NCI-H146 treated with DMSO at 0.1 percent for 48 hours (cell line): ENCODE measurements at regions not wholly inside any gene's neighbourhood (a gene's known extent, or its start where the extent isn't known, plus 50 kb on each side); places are given as distances from the start of the nearest gene placed in this dataset.

Experiments used
- DNase-seq: peaks from one replicate; lab custom pipeline; 2025; ENCODE audit not compliant: unreplicated experiment; lab: John Stamatoyannopoulos, UW

DNA sequence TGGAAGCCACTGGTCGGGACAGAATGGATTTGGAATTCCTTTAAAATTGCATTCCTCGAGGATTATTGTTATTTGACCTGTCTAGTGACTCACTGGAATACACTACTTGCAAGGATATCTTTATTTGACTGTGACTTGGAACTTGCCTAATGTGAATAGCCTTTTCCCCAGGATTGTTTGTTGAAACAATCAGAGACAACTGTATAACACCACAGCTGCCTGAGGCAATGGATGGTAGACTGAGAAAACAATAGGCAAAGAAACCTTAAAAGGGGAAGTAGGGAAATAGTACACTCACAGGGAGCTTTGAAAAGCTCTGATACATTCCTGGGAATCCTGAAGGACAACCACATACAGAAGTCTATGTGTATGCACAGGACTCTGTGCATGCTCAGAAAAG, 465.3 kb downstream of the BMP2 start:
- DNase-seq, result no peak

DNA sequence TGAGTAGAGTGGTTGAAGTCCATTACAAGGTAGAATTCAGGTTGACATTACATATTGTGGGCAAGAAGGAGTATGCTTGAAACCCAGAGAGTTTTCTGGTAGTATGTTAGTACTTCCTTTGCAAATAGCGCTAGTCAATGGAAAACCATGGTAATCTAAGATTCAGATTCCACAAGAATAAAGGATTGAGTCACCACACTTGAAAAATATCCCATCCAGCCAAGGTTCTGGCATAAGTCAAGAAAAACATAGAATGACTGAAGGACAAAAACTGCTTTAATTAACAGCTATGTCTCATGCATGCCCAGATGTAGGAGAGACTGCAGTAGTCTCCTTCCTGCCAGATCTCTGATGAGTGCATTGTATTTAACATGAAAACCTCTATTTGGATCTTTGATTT, 469.8 kb downstream of the BMP2 start:
- DNase-seq, result no peak

DNA sequence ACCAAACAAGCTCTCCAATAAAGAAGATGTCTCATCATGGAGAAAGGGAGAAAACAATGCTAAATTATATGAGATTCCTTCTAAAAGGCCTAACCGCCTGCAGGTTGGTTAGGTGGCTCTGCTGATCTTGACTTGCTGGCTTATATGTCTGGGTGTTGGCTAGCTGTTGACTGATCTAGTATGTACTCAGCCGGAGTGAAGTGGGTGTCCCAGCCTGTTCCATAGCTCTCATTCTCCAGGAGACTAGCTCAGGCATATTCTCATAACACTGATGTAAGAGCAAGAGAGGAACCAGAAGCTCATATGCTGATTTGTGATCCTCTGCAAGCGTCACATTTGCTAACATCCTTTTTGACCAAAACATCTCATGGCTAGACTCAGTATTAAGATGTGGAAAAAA, 473.0 kb downstream of the BMP2 start:
- DNase-seq, result no peak

GRCh38 chr20:7248281-7249201, 481.1 kb downstream of the BMP2 start:
- DNase-seq, result no peak

DNA sequence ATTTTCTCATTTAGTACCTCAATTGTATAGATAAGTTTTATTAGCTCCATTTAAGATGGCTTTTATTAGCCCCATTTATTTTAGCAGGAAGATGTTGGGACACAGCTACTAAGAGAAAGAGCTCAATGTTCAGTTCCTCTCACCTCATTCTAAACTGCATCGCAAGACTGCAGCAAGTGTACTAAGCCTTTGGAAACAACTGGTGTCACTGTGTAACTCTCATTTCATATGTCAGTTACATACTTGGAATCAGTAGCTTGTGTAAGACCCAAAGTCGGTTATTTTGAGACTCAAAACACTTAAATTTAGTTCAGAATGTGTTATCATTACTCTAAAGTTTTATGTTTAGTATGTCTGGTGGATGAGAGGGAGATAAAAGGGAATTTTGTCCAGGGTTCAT, 482.9 kb downstream of the BMP2 start:
- no peak for DNase-seq

DNA sequence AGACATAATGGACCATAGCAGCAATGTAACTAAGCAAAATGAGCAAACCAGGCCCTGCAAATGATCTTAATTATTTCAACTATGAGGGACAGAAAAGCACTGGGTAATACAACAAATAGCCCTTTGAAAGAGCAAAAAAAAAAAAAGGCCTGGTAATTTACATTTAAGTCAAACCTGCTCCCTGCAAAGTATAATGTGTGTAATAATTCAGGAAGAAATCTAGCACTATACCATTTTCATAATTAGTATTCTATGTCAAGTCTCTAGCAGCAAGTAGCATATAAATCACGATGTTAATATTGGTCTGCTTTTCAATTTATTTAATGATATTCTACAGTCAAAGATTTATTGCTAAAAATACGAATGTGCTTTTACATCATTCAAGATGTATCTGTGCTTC, 489.6 kb downstream of the BMP2 start:
- DNase-seq, result no peak

DNA sequence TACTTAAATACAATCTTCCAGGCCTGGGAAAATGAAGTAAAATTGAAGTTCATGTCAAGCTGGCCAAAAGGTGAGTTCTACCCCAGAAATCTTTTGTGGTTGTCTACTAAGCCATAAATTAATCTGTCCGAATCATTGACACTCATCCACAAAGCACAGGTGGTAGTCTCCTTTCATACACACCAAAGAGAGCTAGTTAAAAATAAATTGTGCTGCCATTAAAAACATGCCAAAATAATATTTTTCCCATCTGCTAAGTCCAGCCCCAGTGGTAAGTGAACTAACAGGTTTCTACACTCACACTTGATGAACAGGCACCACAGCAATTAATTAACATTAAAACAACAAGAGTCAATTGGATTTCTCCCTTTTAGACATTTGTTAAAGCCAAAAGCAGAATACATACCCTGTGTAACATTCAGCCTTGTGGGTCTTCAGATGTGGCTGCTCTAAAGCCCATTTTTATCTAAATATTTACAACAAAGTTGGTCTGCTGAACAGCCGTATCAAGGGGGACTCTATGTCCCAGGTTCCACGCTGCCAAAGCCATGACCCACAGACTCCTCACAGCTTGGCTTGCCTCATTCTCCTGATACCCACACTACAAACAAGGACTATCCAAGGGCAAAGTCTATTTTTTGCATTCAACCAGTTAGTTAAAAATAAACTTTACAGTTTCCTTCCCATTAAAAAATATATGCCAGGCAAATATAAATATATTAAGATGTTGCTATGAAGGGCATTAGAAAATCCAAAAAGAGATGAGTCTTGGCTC, 490.4 kb downstream of the BMP2 start:
- DNase-seq, result no peak

GRCh38 chr20:7262803-7263202, 495.3 kb downstream of the BMP2 start:
- no peak for DNase-seq

DNA sequence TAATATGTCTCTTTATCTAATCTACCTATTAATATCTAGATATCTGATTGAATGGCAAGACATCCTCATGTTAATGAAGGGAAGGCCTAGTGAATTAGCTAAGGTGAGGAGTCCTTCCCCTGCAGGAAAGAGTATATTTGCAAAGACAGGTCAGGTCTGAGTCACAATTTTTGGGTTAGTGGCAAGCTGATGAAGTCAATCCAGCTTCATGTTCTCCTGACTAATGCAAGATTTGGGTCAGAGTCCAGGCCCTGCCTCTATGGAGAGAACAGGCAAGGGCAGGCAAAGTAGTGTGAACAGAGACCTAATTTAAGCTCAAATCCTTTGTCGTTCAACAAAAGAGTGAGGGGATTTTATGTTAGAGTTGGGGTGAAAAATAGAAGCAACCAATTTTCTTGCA, 496.7 kb downstream of the BMP2 start:
- DNase-seq, result no peak

DNA sequence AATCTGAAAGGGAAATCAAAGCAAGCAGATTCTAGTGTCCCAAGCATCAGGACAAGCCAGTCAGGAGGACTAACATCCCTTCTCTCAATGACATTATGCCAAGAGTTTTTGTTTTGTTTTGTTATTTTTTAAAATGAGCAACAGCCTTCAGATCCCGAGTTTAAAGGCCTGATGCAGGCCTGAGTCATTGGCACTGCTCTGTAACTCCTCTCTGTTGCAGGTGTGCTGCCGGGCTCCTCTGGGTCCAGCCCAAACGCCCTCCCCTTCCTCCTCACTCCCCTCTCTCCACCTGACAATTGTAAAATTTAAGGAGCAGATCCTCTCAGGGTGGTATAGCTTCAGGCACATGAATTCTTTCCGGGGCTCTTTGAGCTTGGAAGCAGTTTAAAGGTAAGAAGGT, 502.0 kb downstream of the BMP2 start:
- no peak for DNase-seq

DNA sequence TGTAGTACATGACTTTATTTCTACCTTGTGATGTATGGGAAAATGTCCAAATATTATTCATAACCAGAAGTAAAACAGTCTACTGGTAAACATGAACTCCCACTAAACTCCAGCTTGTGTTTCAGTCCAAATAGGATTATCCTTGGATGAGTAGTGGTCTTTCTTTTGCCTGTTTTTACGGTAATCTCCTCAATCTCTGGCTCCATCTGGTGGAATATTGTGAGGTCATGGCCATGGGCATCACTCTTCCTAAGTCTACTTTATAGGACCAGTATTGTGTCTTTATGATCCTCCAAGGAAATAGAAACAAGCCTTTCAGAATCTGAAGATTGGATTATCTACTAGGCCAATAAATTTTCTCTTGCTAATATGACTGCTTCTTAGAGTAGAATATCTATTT, 505.0 kb downstream of the BMP2 start:
- peak; percentile 28 for DNase-seq

DNA sequence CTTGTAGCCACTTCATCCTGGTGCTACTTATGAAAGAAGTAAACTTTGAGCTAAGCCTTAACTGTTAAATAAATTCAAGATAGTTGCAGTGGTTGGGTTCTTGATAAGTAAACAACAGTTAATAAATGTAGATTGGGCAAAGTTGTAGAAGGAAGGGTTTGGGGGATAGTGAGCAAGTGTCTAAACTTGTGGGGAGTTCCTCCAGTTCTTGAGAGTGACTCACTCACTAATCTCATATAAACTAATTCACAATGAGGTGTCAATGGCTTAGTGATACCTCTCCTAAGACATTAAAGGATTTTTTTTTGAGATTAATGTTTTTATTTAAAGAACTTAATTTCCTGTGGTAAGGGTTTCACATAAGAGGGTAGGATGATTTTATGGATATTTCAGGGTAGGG, 507.4 kb downstream of the BMP2 start:
- no peak for DNase-seq

GRCh38 chr20:7275645-7276237, 508.3 kb downstream of the BMP2 start:
- no peak for DNase-seq

DNA sequence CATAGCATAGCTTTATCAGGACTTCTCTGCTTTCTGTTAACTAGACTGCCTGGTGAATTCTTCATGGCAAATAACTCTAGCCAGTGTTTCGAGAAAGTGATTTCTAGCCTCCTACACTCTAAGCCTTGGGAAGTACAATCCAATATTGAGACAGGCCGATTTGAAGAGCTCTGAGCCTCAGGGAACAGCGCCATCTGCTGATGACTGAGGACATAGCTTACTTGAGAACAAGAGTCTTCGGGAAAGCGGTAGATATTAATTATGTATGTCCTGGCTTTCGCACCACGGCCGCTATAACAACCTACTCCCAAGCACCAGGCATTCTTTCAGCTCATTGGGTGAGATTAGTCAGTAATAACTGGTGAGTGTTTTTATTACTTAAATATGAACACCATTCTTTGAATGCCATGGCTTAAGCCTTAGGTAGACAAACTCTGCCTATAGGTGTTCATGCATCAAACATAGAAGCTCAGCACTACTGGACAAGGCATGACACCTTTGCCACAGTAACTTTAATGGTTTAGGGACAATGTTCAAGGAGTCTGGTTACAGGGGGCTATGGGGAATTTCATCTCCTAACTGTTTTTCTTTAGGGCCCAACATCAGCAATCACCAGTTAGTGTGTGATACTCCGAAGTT, 518.6 kb downstream of the BMP2 start:
- peak; percentile 81 for DNase-seq

GRCh38 chr20:7291323-7291943, 523.9 kb downstream of the BMP2 start:
- DNase-seq, result no peak

- DNase-seq, result no peak
Measured at GRCh38 chr20:7291946-7292345, 524.5 kb downstream of the BMP2 start.

DNA sequence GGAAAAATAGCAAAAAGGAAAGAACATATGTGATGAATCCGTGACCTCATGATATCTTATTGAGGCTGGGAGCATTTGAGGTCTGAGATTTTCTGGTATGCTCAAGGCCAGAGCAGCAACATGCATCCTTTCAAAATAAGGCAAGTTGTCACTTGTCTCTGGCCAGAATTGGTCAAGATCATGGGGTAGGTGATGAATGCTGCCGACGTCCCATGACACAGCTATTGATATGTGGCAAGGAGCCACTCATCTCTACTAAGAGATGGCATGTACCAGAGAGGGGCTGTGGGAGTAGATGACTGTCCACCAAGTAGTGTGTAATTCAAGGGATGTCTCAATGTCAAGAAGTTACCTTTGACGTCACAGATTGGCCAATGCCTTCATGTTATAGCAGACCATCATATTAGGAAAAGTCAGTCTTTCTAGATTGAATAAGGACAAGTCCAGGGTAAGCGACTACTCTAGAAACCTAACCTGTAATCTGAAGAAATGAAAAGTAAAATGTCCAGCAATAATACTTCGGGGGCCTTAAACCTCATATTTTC, 527.4 kb downstream of the BMP2 start:
- no peak for DNase-seq

DNA sequence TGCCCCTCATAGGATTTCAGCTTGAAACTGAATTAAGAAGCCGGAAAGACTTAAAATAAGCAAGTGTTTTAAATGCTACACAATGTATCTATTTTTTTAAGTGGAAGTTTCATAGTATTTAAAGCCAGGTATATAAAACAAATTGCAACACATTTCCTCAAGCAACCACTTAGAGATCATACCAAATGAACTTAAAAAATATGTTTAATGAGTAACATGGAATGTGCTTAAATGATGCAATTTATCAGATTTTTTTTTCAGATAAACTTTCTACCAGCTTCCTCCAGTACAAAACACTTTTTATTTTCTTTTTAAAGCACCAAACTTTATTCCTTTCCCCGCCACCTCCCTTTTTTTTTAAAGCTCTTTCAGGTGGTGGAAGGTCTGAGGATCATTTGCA, 534.3 kb downstream of the BMP2 start:
- DNase-seq, result no peak

- DNase-seq, result no peak
Measured at GRCh38 chr20:7302250-7302649, 534.8 kb downstream of the BMP2 start.

DNA sequence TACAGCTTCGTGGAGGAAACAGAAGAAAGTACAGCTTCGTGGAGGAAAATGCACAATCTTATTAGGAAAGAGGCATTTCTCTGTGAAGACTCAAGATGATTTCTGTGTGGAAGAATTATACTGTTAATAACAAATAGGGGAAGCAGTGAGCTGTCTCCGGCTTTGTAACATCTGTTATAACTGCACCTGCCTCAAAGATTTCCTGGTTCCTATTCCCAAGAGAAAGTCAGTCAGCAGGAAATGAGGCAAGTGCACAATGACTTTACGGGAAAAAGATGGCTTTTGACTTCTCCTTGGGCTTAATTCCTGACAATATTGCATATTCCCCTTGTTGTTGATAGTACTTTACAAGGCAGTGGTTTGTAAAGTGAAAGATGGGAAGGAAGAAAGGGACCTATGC, 538.5 kb downstream of the BMP2 start:
- DNase-seq, result no peak

GRCh38 chr20:7308163-7308562, 540.7 kb downstream of the BMP2 start:
- no peak for DNase-seq
